ENCODE measurements at regions not wholly inside any gene's neighbourhood (a gene's known extent, or its start where the extent isn't known, plus 50 kb on each side); places are given as distances from the start of the nearest gene placed in this dataset.

GRCh38 chr5:146965761-146966659 lies 87.5 kb upstream of the PPP2R2B start:
- DNase-seq (ENCODE audit: low read depth, low spot score) (peak; percentile 15), FAIRE-seq (peak; percentile 92)
- no peak overlapping the region for H3K4me3 ChIP-seq (ENCODE audit: control insufficient read depth in 2 of 3, extremely low read depth in 1 of 3, insufficient read depth in 2 of 3, low read depth in 1 of 3, low read length in 3 of 3)
- no peaks in the 10 kb centered on the region for H3K9me3 ChIP-seq (ENCODE audit: control insufficient read depth, low read depth, low read length)
- no peaks in the 10 kb centered on the region for H3K9me1 ChIP-seq (ENCODE audit: control insufficient read depth, extremely low read depth, insufficient read depth, low read length)
- H3K27me3 ChIP-seq (ENCODE audit: control insufficient read depth, extremely low read depth, insufficient read depth, low read length), result no peaks in the 10 kb centered on the region
- no peak overlapping the region for H3K4me2 ChIP-seq (ENCODE audit: control insufficient read depth, extremely low read depth, insufficient read depth, low read depth, low read length)
- H4K20me1 ChIP-seq (ENCODE audit: control insufficient read depth, extremely low read depth, insufficient read depth, low read length), result no peaks in the 10 kb centered on the region
- no peaks in the 10 kb centered on the region for H3K36me3 ChIP-seq (ENCODE audit: control insufficient read depth in 2 of 2, extremely low read depth in 1 of 2, insufficient read depth in 2 of 2, low read length in 2 of 2)
- H3K79me2 ChIP-seq (ENCODE audit: control insufficient read depth, insufficient read depth, low read length), result no peaks in the 10 kb centered on the region
- no peak overlapping the region for H3K9ac ChIP-seq (ENCODE audit: control insufficient read depth, extremely low read depth, insufficient read depth, low read length)
- H2AFZ ChIP-seq (ENCODE audit: control insufficient read depth, low read length), result no peak overlapping the region
- TF ChIP-seq CTCF (optimal IDR thresholded peaks at IDR 0.05 in 1 of 3, IDR thresholded peaks at IDR 0.05 in 1 of 3, conservative IDR thresholded peaks at IDR 0.05 in 1 of 3; ENCODE audit: extremely low read depth in 1 of 3, insufficient read depth in 2 of 3, low read length in 3 of 3), result peak; percentile 61 to 84 (median 79)
- TF ChIP-seq EZH2 (IDR thresholded peaks at IDR 0.05; ENCODE audit: low read length), result no peak
- dilution Hi-C loops (cut with MboI; ENCODE audit: extremely low pct_ligation_motif_present, low sequenced_read_pairs), result loop anchor here (25.0 kb wide), 2 partner anchors 304 to 429 kb away; no protein-coding TSS in a partner anchor
- no peak overlapping the region for H3K27ac ChIP-seq (ENCODE audit: control insufficient read depth, insufficient read depth, low read length)
- H3K4me1 ChIP-seq (ENCODE audit: control insufficient read depth, extremely low read depth, insufficient read depth, low read length), result no peaks in the 10 kb centered on the region

- Histone ChIP-seq H2AFZ (ENCODE audit: control insufficient read depth, low read length) (no peak overlapping the region), H3K79me2 (ENCODE audit: control insufficient read depth, insufficient read depth, low read length) (no peaks in the 10 kb centered on the region), H3K27ac (ENCODE audit: control insufficient read depth, insufficient read depth, low read length) (no peak overlapping the region), H3K9me1 (ENCODE audit: control insufficient read depth, extremely low read depth, insufficient read depth, low read length) (no peaks in the 10 kb centered on the region), H3K4me1 (ENCODE audit: control insufficient read depth, extremely low read depth, insufficient read depth, low read length) (no peaks in the 10 kb centered on the region), H3K36me3 (ENCODE audit: control insufficient read depth in 2 of 2, extremely low read depth in 1 of 2, insufficient read depth in 2 of 2, low read length in 2 of 2) (no peaks in the 10 kb centered on the region), H3K9me3 (ENCODE audit: control insufficient read depth, low read depth, low read length) (no peaks in the 10 kb centered on the region), H3K9ac (ENCODE audit: control insufficient read depth, extremely low read depth, insufficient read depth, low read length) (no peak overlapping the region), H3K4me3 (ENCODE audit: control insufficient read depth in 2 of 3, extremely low read depth in 1 of 3, insufficient read depth in 2 of 3, low read depth in 1 of 3, low read length in 3 of 3) (no peak overlapping the region), H3K4me2 (ENCODE audit: control insufficient read depth, extremely low read depth, insufficient read depth, low read depth, low read length) (no peak overlapping the region), H4K20me1 (ENCODE audit: control insufficient read depth, extremely low read depth, insufficient read depth, low read length) (no peaks in the 10 kb centered on the region), H3K27me3 (ENCODE audit: control insufficient read depth, extremely low read depth, insufficient read depth, low read length) (no peaks in the 10 kb centered on the region)
- DNase-seq (ENCODE audit: low read depth, low spot score) (no peak), FAIRE-seq (no peak)
- TF ChIP-seq EZH2 (IDR thresholded peaks at IDR 0.05; ENCODE audit: low read length) (no peak), CTCF (optimal IDR thresholded peaks at IDR 0.05 in 1 of 3, IDR thresholded peaks at IDR 0.05 in 1 of 3, conservative IDR thresholded peaks at IDR 0.05 in 1 of 3; ENCODE audit: extremely low read depth in 1 of 3, insufficient read depth in 2 of 3, low read length in 3 of 3) (no peak)
- dilution Hi-C loops (cut with MboI; ENCODE audit: extremely low pct_ligation_motif_present, low sequenced_read_pairs), result loop anchor here (25.0 kb wide), 2 partner anchors 305 to 430 kb away; no protein-coding TSS in a partner anchor
Observed at GRCh38 chr5:146967646-146968045, 89.1 kb upstream of the PPP2R2B start.
